22Rv1 (cell line): ENCODE measurements at regions not wholly inside any gene's neighbourhood (a gene's known extent, or its start where the extent isn't known, plus 50 kb on each side); places are given as distances from the start of the nearest gene placed in this dataset.

Experiments
- H3K27ac ChIP-seq: fragments of 450-650 bp; 2 replicates; pipeline ENCODE4 v1.5.1; 2017
- CTCF ChIP-seq: fragments of 450-650 bp; IDR thresholded peaks from 2 replicates; pipeline ENCODE4 v1.5.1; 2017; ENCODE audit warnings: mild to moderate bottlenecking
- ZFX ChIP-seq: fragments of 450-650 bp; IDR thresholded peaks from 2 replicates; pipeline ENCODE4 v1.6.1; 2017; ENCODE audit warnings: antibody characterized with exemption, borderline replicate concordance

DNA sequence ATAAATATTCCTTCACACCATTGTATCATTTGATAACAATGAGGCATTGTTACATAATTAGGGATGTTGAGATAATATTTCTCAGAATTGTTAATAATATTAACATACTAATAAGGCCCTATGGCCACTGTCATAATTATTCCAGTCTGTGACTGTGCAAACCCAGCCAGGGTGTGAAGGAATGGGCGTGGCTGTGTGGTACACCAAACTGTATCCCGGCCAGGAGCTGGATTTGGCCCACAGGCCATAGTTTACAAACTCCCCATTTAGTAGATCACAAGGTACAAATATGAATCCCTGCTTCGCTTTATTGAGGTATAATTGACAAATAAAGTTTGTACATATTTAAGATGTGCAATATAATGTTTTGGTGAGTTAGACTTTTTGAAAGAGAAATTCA, 894.7 kb downstream of the C6orf118 start:
- no peak for TF ChIP-seq ZFX
- no peak for TF ChIP-seq CTCF
- no peak overlapping the region for H3K27ac ChIP-seq

- TF ChIP-seq CTCF (no peak), ZFX (no peak)
- no peak overlapping the region for H3K27ac ChIP-seq
These were observed 896.8 kb downstream of the C6orf118 start for GRCh38 chr6:164412566-164412965.

DNA sequence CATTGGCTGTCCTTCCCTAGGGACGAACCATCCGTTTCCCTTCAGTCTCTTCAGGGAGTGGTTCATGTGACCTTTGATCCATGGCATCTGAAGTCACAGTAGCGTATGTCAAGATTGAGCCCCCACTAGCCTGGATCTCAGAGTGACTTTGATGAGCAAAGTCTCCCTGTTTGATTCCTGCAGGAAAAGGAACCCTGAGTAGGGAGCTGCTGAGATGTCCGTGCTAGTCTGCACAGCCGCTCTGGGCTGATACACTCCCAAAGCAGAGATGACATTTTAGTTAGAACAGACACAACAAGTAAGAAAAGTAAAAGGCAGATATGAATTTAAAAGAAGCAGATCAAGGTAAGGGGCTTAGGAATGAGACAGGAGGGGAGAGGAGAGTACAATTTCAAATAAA, 899.4 kb downstream of the C6orf118 start:
- TF ChIP-seq CTCF (no peak), ZFX (no peak)
- H3K27ac ChIP-seq, result no peak overlapping the region

DNA sequence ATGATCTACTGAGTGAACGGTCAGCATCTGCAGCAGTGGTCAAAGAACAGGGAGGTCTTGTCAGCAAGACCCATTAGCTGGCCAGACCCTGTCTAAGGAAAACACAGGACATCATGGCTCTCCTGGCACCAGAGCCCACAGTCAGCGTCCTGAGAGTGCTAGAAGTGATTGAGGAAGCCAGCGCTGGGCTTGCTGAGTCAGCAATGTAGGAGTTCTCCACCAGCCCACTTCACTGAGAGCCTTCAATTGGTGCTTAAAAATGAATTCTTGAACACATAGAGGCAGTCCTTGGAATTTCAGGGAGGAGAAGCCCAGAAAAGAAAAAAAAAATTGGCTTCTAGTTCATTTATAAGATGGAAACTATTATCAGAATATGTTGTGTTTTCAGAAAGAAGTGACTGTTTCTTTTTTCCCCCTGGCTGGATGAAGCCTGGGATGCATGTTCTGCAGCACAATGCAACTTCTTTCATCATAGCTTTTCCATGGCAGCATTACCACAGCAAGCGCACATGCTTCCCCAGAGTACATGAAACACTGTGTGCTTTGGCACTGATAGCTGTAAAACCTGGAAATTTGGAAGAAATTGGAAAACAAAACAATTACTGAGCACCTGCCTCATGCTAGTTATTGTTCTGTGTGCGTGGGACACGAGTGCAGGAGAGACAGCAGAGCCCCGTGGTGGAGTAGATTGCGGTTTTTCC, 899.9 kb downstream of the C6orf118 start:
- H3K27ac ChIP-seq, result no peak overlapping the region
- TF ChIP-seq ZFX (no peak), CTCF (no peak)

GRCh38 chr6:164408868-164409267, 900.5 kb downstream of the C6orf118 start:
- TF ChIP-seq ZFX (no peak), CTCF (no peak)
- H3K27ac ChIP-seq, result no peak overlapping the region

GRCh38 chr6:164404812-164405488, 904.5 kb downstream of the C6orf118 start:
- no peak for TF ChIP-seq ZFX
- TF ChIP-seq CTCF, result no peak
- no peak overlapping the region for H3K27ac ChIP-seq

DNA sequence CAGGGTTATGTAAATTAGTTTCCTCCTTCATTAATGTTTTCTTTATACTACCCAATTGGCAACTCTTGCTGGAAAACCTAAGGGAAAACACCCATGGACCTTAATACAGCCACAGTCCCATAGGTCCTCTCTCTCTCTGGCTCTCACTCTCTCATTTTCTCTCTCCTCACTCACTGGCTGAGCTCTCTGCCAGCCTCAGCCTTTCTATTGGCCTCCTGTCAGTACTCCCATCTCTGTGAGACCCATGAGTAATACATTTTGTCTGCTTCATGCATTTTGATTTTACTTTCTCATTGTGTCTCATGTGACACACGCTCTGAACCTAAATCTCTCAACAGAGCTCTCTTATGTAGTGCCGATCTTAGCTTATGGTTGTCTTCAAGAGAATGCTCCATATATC, 907.5 kb downstream of the C6orf118 start:
- no peak overlapping the region for H3K27ac ChIP-seq
- TF ChIP-seq CTCF (no peak), ZFX (no peak)
